ENCODE measurements at regions not wholly inside any gene's neighbourhood (a gene's known extent, or its start where the extent isn't known, plus 50 kb on each side); places are given as distances from the start of the nearest gene placed in this dataset.

DNA sequence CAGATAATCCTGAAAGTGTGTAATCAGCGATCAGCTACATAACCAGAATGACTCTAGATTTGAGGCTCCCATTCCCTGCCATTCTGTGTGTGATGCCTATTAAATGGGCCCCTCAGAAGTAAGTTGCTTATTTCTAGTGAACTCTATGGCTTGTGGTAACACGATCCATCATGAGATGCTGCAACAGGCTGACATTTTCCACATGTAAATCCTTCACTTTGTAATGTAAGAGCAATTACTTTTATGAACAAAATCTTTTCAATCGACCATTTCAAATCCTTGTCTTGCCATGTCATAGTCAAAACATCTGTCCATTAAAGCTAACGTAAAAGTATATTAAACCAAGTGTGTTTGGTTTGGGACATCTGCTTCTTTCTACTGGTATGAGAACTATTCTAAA is 175.9 kb upstream of the ETAA1 start:
- no peak for DNase-seq

DNA sequence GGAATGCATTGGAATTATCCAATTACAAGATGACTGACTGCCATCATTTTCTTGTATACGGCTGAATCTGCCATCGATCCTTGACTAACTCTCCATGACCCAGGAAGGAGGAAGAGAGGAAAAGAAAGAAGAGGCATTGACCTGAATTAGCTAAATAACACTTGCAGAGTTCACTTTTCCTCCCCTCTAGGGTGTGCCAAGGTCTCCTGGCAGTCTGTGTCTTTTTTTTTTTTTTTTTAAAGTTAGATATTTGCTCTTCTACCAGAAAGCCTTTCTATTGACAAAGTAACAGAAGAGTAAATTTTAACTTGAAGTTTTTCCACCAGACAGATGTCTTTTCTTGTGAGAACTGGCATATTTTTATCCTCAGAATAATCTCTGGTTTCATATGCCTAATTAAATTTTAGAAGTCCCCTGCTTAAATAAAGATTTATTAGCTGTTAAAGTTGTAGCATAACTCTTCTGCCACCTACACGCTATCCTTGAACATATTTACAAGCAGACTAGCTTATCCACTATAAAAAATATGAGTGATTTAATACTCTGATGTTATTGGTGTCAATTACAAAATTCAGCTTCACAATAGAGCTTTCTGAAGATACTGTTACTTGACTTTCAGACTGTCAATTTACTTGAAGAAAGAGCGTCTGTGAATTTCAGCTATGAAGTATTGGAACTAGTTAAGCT is 171.7 kb upstream of the ETAA1 start:
- no peak for DNase-seq

DNA sequence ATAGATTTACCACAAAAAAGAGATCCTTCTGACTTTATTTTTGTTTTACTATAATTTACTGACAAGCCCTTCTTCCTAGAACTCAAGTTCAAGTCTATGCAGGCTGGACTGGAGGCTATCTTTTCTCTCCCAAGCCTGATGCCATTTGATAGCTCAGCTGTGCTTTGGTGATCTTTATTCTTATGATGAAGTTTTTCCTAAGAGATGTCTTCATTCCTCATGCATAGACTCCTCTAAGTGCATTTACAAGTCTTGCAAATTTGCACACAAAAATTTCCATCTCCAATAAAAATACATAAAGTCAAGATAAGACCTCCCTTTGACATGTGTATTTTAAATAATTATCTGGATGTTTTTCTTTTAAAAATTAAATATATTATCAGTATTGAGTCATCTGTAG is 167.4 kb upstream of the ETAA1 start:
- no peak for DNase-seq

DNA sequence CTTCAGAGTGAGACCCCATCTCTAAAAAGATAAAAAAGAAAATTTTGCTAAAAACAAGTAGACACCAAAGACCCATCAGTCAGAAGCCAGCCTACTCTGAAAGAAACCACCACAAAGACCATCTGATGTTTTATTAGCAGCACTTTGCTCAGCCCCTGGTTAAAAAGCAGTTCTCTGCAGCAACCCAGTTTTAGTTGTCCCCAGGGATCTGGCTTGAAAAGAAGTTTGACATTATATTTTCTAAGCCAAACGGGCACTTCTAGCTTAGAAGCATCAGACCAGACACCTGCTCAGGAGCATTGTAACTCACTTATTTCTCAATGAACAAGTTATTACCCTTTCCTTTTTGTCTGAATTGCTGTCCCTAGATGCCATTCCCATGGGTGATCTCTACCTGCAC is 164.2 kb upstream of the ETAA1 start:
- no peak for DNase-seq

DNA sequence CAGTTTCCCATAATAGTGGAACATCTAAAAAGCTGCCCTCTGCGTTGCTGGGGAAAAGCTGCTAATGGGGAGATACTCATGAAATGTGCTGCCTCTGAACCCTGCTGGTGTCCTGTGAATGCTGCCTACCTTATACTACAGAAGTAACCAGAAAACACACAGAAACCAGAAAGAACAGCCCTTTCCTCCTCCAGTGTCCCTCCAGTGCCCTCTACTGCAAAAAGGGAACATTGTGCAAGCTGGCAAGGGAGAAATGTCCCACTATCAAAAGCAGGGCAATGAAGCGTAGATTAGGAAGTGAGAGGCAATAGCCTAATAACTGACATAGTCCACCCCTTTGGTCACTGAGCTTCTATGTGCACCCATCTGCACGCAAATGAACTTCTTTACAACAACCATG is 162.7 kb upstream of the ETAA1 start:
- DNase-seq, result no peak

DNA sequence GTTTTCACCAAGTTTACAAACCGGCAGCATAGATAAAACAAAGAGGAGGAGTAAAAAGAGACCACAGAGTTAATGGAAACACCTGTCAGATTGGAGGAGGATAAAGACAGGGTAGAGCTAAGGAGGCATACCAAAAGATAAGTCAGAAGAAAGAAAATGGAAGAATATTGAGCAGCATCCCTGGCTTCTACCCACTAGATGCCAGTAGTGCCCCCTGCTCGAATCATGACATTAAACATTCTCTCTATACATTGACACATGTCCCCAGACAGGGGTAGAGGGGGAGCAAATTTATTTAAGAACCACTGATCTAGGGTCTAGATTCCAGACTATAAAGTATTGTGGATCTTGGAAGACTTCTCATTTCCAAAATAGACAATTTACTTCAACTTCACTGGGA is 159.8 kb upstream of the ETAA1 start:
- no peak for DNase-seq

DNA sequence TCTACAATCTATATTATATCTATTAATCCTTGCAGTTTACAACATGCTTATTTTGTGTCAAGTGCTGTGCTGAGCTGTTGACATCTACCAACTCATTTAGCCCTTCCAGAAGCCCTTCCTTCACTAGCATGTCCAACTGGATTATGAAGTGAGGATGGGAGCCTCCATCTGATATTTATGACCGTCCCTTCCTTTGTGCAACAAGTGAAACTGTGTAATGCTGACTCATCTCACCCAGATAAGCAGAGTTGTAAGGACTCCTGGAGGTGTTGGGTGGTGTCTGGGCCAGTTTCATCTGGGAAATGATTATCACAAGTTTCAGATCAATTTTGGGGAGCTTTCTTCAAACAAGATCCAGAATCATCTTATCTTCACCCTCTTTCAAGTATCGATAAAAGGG is 156.6 kb upstream of the ETAA1 start:
- no peak for DNase-seq

DNA sequence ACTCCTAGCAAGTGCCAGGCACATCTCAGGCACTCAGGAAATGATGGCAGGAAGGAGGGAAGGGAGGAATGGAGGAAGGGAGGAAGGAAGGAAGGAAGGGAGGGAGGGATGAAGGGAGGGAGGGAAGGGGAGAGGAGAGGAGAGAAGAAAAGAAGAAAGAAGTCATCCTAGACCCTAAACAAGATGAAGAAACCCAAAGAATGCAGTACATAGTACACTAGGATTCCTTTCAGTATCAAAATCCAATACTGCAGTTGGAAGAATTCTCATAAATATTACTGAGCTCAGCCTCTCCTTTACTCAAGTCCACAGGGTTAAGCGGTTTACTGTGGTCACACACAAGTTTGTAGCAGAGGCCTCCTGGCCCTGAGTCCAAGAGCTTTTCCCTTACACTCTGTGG is 155.7 kb upstream of the ETAA1 start:
- DNase-seq, result no peak

DNA sequence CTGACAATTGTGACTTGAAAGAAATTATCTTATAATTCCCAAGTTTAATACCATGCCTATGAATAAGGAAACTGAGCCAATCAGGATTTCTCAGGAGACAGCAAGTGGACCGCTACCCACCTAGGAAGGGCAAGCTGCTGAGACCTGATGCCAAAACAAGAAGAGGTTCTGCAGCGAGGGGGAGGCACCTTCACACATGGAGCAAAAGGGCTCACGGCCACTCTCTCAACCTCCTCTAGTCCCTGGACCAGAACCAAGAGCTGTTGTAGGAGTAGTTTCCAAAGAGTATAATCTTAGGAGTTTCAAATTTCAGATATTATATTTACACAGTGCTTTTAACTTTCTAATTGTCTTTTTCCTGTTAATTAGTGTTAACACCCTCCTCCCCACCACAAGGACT is 154.7 kb upstream of the ETAA1 start:
- no peak for DNase-seq

DNA sequence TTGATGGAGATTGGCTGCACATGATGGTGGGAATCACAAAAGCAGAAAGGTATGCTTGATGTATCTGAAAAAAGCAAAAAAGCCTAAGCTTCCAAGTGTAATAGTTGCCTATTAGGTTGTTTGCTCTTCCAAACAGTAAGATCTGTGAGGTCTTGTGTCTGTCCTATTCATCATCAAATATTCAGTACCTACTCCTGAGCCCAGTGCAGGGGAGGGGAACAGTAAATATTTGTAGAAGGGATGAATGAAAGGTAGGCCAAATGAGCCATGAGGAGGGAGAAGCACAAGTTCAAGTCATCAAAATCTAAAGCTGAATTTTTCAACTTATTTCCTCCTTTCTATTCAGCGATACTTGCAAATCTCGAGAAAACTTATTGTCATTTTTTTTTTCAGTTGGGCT is 153.2 kb upstream of the ETAA1 start:
- DNase-seq, result no peak

DNA sequence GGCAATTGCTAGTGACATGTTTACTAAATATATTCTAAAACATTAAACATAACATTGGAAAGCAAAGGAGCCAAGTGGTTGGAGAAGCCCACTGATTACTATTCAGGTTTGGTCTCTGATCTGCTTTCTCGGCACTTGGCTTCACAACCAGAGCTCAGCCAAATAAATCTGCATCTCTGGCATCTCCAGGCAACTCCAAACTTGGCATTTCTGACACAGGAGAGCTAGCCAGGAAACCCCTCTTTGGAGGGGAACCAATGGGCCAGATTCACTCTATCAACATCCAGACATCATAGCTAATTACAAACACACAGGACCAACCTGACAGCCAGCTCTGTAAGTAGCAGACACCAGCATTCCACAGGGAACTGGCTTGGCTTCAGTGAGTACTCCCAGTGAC is 150.3 kb upstream of the ETAA1 start:
- no peak for DNase-seq

DNA sequence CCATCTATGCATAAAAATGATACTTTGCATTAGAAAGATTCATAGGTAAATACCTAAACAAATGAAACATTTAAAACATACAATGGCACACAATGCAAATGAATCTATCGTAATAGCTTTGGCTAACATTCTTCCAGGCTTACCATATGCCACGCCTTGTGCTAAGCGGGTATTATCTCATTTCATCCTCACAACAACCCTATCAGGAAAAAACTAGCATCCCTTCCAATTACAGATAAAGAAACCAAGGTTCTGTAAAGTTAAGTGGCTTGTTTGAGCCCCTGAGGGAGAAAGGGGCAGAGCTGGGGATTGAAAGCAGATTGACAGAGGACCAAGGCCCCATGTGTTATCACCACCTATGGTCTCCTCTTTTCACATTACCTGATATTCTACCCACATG is 145.4 kb upstream of the ETAA1 start:
- DNase-seq, result no peak

DNA sequence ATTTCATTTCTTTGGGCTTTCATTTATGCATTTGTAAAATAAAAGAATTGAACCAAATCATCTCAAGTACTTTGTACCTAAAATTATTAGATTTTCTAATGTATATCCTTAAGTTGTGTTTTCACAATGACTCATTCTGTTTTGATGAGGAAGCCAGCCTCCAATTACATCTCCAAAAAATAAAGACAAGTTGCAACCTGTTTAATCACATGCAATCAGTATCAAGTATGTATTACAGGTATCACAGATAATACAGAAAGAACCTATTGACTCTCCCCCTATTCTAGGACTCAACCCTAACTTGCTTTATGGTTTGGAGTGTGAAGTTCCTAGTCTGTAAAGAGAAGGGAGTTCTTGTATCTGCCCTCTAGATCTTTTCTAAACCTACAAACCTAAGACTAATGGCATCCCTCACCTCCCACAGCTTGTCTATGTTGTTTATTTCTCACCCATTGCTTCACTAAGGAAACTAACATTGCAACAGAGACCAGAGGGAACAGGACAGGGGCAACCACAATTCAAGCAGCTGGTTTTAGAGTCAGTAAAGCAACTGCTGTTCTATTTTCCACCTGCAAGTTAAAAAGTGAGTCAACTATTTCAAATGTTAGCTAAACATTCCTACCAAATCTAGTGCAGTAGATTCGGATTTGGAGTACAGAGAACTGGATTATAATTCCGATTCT is 141.1 kb upstream of the ETAA1 start:
- no peak for DNase-seq

DNA sequence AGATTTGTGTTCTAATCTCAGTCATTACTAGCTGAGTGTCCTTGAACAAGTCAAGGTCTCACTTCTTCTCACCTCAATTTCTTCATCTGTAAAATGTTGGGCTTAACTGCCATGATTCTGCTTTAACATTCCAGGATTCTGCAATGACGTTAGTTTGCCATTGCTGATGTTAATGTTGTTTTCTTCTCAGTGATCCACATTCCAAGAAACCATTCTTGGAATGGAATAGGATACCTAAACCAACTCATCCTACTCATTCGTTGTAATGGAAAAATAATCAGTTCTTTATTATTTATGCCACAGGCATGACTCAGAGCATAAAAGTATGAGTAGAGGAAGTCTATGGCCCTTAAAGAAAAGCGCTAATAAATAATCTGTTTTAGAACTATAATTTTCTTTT is 140.2 kb upstream of the ETAA1 start:
- no peak for DNase-seq

DNA sequence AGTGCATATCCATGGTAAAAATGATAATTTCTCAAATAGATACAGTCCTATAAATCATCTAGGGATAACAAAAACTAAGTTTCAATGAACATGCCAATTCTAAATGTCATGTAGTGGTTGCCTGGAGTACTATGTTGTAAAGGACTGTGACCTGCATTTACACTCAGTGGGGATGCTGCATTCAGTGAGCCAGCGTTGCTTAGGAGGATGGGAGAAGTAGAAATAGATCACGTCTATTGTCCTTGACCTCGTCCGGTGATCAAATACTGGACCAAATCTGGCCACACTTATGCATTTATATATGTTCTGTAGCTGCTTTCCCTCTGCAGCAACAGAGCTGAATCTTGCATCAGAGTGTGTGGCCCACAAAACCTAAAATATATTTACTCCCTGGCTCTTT is 139.0 kb upstream of the ETAA1 start:
- DNase-seq, result no peak

DNA sequence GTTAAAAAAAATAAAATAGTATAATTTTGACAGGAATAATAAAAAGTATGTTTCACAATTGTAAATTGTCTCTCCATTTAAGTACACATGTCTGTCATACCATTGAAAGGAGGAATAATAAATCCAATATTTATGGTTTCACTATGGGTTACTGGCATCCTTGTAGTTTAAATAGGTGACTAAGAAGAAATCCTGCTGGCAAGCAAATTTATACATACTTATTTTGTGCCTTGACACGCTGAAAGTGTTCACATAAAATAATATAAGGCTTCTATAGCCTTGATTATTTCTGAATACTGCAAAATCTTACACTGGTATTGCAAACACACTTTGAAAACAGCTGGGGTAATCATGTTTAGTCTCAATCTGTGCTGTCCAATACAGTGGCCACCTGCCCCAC is 138.3 kb upstream of the ETAA1 start:
- DNase-seq, result no peak

DNA sequence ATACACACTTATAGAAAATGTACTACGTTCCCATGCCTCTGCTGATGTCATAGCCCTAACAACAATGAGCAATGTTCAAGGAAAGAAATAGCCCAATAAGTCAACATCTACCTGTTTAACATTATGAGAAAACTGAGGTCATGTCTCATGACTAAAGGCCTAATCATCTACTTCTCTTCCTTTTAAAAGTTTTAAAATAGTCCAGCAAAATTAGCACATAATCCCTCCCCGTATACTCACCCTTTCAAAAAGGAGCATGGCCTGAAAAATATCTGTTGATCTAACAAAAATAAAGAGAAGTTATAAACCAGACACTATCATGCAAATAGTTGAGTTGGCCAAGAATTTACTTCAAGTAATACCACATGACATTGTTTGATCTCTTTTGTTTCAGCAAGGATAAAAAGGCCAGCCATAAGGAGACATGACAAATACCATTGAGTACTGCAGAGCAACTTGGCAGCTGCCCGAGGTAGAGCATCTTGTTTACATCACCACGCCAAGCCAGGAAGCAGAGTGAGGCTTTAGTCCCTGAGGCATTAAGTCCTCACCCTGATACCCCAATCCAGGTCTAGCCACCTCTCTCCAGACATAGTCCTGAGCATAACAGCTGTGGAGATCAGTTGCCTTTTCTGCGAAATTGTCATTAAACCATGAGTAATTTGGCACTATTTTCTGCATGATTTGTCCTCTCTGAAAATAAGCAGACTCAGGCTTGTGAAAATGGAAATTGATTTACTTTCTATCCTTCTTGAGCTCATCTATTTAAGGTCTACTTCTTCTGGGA is 137.4 kb upstream of the ETAA1 start:
- DNase-seq, result peak in 1 of 56 donors; percentile 2

DNA sequence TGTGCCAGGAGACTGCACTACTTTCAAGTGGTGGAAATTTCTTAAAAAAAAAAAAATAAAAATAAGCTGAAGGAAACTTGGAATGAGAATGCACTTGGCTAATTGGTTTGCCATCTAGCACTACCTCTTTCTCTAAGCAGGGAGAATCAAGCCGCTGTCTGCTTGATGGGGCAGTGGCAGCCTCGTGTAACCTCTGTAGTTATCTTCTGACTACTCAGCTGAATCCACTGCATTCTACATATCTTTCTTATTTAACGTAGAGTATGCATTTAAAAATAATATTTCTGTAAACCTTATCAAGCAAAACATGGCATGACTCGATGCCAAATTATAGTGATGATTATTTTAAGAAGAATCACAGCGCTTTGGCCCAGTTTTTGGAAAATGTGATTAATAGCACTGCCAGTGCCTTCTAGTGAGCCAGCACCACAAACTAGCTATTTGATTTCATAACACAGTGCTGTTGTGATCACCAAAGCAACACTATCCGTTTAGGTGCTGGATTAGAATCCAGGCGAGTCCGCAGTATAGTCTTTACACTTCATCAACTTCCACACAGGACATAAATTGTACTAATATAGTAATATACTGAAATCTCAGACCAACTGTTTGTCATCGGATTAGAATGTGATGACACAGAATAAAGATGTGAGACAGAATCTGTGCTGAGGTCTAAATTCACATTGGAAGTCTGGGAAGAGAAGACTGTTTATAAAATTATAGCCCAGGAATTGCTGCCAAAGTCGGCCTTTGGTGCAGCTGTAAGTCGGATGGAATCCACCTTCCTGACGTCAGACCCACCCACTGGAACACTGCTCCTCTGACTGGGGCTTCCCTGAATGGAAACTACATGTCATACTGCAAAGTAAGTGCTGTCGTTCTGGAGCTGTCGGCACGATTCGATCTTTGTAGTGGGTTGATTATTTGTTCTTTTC is 136.5 kb upstream of the ETAA1 start:
- DNase-seq, result no peak

DNA sequence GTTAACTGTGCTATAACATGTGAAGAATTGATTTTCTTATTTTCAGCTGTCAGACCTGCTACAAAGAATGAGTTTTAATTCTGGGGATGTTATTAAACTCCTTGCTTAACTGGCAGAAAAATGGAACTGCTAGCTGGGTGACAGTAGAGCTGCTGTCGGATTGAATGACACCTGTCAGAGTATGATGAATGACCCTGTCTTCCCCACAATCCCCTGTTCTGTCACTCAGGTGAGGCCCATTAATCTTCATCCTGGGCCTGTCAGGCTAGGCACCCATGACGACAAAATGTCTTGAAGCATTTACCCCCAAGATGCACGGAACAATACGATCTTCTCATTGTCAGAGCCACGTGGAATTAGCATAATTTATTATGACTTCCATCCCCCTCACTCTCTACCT is 129.9 kb upstream of the ETAA1 start:
- no peak for DNase-seq

DNA sequence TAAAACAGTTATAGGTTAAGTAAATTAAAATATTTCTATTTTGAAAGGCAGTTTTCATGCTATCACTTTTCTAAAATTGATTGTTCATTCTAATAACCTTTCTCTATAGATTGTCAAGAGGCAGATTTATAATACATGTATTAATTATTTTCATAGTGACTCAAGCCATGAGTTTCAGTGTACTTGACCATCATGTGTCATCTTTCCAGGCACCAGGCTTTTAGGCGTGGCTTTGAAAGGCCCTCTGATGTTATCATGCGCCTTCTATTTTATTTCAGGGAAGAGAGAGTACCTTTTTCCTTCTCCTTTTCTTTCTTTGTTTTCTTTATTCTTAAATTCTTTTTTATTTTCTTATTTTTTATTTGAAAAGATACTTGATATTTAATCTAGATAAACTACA is 128.3 kb upstream of the ETAA1 start:
- no peak for DNase-seq

DNA sequence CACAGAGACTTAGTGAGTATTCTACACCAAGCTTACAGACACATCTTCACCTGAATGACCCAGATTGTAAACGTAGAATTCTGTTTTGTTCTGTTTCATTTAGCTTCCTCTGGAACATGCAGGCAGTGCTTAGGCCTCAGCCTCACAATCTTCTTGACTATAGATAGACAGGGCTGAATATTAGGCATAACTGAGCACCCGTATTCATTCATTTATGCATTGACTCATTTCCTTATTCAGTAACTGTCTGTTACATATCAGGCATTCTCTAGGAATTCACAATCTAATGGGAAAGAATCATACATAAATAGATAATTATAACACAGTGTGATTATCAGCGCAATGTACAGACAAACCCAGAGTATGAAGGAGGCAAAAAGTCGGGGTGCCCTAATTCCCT is 124.9 kb upstream of the ETAA1 start:
- DNase-seq, result no peak

DNA sequence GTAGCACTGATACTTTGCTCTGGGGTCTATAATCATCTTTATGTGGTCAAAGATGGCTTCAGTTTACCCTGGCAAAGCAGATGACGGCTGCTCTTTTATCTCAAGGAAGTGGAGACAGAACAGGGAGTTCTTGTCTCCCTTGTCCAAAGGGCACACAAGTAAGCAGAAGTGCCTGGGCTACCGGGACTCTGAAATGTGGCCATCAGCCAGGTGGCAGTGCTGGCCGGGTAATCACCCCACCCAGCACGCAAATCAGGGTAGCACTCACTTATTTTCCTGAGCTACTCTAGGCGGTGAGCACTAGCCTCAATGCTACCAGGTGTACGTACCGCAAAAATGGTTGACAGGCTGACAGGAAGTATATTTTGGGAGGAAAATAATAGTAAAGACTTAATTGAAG is 119.7 kb upstream of the ETAA1 start:
- DNase-seq, result no peak

Measured in amygdala (tissue), 56 donors.